SK-N-SH treated with all-trans-retinoic acid at 6 μM for 48 hours (cell line): ENCODE measurements at regions not wholly inside any gene's neighbourhood (a gene's known extent, or its start where the extent isn't known, plus 50 kb on each side); places are given as distances from the start of the nearest gene placed in this dataset.

Source experiments
- CREB5 ChIP-seq: fragments of 250-450 bp; sonication (Bioruptor Pico); IDR thresholded peaks from 2 replicates; pipeline ENCODE4 v1.5.1; 2020; ENCODE audit warnings: low read depth, mild to moderate bottlenecking, moderate library complexity
- ESRRG ChIP-seq: fragments of 250-450 bp; sonication (Bioruptor Pico); IDR thresholded peaks from 2 replicates; pipeline ENCODE4 v1.6.1; 2021; ENCODE audit warnings: mild to moderate bottlenecking
- TOX ChIP-seq: fragments of 250-450 bp; sonication (Bioruptor Pico); IDR thresholded peaks from 2 replicates; pipeline ENCODE4 v1.8.0; 2021; ENCODE audit warnings: mild to moderate bottlenecking, moderate library complexity, borderline replicate concordance
- ZNF8 ChIP-seq: fragments of 450-650 bp; formaldehyde crosslinking; IDR thresholded peaks from 2 replicates; pipeline ENCODE4 v1.5.0; 2020; ENCODE audit warnings: mild to moderate bottlenecking, moderate library complexity

DNA sequence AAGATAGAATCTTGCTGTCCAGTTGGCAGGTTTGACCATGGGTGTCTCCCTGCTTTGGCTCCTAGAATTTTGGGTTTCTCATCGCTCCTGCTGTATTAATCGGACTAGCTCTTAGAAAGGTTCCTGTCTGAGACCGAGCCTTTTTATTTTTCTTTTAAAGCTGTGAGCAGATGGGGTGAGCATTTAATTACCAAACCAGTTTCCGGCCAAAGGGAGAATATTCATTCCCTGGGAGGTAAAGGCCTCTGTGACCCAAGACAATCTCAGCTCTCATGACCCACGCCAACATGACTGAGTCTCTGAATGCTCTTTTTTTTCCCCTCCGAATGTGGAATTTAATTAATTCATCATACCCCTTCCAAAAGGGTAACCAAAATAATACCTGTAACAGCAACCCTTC lies 464.7 kb upstream of the TMEM132C start:
- TF ChIP-seq TOX (no peak), CREB5 (CRISPR knock-in tag) (no peak), ESRRG (CRISPR knock-in tag) (no peak), ZNF8 (CRISPR knock-in tag) (no peak)
